Activated CD4-positive, alpha-beta T cell treated with anti-CD3 and anti-CD28 coated beads, Interleukin-10, Interleukin-2, amounts not matched to agents 100 ng/mL and 50 ng/mL, durations not matched to agents 16 hours and 8 hours (primary cell): ENCODE measurements at regions not wholly inside any gene's neighbourhood (a gene's known extent, or its start where the extent isn't known, plus 50 kb on each side); places are given as distances from the start of the nearest gene placed in this dataset.

Experiments used
- DNase-seq: peaks from one replicate; pipeline ENCODE4 v3.0.0-alpha.2; 2020

GRCh38 chr2:14232217-14232616, 400.3 kb upstream of the LRATD1 start:
- no peak for DNase-seq

GRCh38 chr2:14234911-14235310, 397.6 kb upstream of the LRATD1 start:
- DNase-seq, result no peak

- DNase-seq, result no peak
These were observed 396.9 kb upstream of the LRATD1 start for GRCh38 chr2:14235667-14236066.

GRCh38 chr2:14237902-14238301, 394.6 kb upstream of the LRATD1 start:
- no peak for DNase-seq

GRCh38 chr2:14239605-14240004, 392.9 kb upstream of the LRATD1 start:
- DNase-seq, result no peak

GRCh38 chr2:14240868-14241267, 391.6 kb upstream of the LRATD1 start:
- no peak for DNase-seq

- DNase-seq, result no peak
These were observed 386.6 kb upstream of the LRATD1 start for GRCh38 chr2:14245901-14246300.

- no peak for DNase-seq
These were observed 377.2 kb upstream of the LRATD1 start for GRCh38 chr2:14255135-14255820.

GRCh38 chr2:14256890-14257289, 375.6 kb upstream of the LRATD1 start:
- DNase-seq, result no peak

- DNase-seq, result no peak
These were observed 374.6 kb upstream of the LRATD1 start for GRCh38 chr2:14257801-14258507.

- DNase-seq, result no peak
These were observed 370.7 kb upstream of the LRATD1 start for GRCh38 chr2:14261771-14262170.

GRCh38 chr2:14263053-14263452, 369.5 kb upstream of the LRATD1 start:
- DNase-seq, result no peak

GRCh38 chr2:14270036-14270582, 362.4 kb upstream of the LRATD1 start:
- DNase-seq, result no peak

GRCh38 chr2:14272396-14273075, 360.0 kb upstream of the LRATD1 start:
- DNase-seq, result no peak

- no peak for DNase-seq
These were observed 358.9 kb upstream of the LRATD1 start for GRCh38 chr2:14273650-14274049.

- DNase-seq, result no peak
These were observed 348.3 kb upstream of the LRATD1 start for GRCh38 chr2:14284244-14284643.

GRCh38 chr2:14285812-14286211, 346.7 kb upstream of the LRATD1 start:
- no peak for DNase-seq

GRCh38 chr2:14288016-14288415, 344.5 kb upstream of the LRATD1 start:
- no peak for DNase-seq

GRCh38 chr2:14292964-14293363, 339.6 kb upstream of the LRATD1 start:
- no peak for DNase-seq

- no peak for DNase-seq
These were observed 335.2 kb upstream of the LRATD1 start for GRCh38 chr2:14297340-14297739.

GRCh38 chr2:14297906-14298305, 334.6 kb upstream of the LRATD1 start:
- DNase-seq, result no peak

GRCh38 chr2:14301331-14301730, 331.2 kb upstream of the LRATD1 start:
- no peak for DNase-seq

GRCh38 chr2:14303366-14304115, 329.0 kb upstream of the LRATD1 start:
- DNase-seq, result no peak
